Neural cell (in vitro differentiated cells): ENCODE measurements at regions not wholly inside any gene's neighbourhood (a gene's known extent, or its start where the extent isn't known, plus 50 kb on each side); places are given as distances from the start of the nearest gene placed in this dataset.

ENCODE experiments used
- EP300 ChIP-seq: fragments of 450-650 bp; conservative IDR thresholded peaks from 2 replicates; pipeline ENCODE4 v1.6.1; 2014; ENCODE audit warnings: antibody characterized with exemption, mild to moderate bottlenecking, moderate library complexity; ENCODE audit not compliant: poor library complexity, severe bottlenecking
- TAF1 ChIP-seq: IDR thresholded peaks from 2 replicates; pipeline ENCODE4 v1.6.1; 2012; ENCODE audit warnings: low read depth

- TF ChIP-seq TAF1 (no peak), EP300 (no peak)
Observed at GRCh38 chr20:51092338-51092737, 69.4 kb upstream of the KCNG1 start.
